Stimulated activated CD8-positive, alpha-beta memory T cell treated with anti-CD3 and anti-CD28 coated beads, Interleukin-4, amount 100 ng/mL, for 48 hours (primary cell): ENCODE measurements at regions not wholly inside any gene's neighbourhood (a gene's known extent, or its start where the extent isn't known, plus 50 kb on each side); places are given as distances from the start of the nearest gene placed in this dataset.
"Not testable (repeated sequence)": the region's sequence is repeated elsewhere in the genome, so short reads cannot be mapped to it uniquely, and the experiment has no call there.

Source experiments
- DNase-seq: peaks from one replicate; pipeline ENCODE4 v3.0.0-alpha.2; 2020

GRCh38 chr10:9262770-9263169 is 1208.3 kb downstream of the GATA3 start:
- no peak for DNase-seq

DNA sequence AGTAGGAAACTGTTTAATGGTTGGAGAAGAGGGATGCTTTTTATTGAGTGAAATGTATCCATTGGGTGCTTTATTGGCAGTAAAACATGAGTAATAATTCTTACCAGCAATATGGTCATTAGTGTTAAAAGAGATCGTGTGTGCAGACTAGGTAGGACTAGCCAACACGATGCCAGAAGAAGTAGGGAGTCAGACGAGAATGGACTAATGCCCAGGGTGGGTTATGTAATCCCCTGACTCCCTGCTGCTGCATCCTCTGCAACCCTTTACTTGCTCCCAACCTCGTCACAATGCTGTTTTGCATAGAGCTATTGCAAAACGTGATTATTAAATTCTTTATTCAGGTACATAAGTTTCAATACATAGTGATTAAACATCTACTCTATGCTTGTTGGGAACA is 1213.7 kb downstream of the GATA3 start:
- no peak for DNase-seq

- not testable (repeated sequence) for DNase-seq
These were observed 1218.8 kb downstream of the GATA3 start for GRCh38 chr10:9273126-9273833.

DNA sequence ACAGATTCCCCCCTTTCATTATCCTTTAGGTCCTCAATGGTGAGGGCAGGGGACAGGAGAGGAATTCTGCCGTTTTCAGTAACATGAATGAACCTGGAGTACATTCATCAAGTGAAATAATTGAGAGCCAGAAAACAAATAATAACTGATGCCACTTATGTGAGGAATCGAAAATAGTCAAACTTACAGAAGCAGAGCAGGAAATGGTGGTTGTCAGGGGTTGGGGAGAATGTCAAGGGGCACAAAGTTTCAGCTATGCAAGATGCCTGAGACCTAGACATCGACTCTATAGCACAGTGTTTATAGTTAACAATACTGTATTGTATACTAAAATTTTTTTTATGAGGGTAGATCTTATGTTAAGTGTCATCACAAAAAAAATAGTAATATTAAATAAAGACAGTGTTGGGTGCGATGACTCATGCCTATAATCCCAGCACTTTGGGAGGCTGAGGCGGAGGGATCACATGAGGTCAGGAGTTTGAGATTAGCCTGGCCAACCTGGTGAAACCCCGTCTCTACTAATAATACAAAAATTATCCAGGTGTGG is 1219.8 kb downstream of the GATA3 start:
- DNase-seq = no peak

GRCh38 chr10:9275861-9276260 is 1221.4 kb downstream of the GATA3 start:
- no peak for DNase-seq

GRCh38 chr10:9285690-9286089 is 1231.2 kb downstream of the GATA3 start:
- DNase-seq = no peak

DNA sequence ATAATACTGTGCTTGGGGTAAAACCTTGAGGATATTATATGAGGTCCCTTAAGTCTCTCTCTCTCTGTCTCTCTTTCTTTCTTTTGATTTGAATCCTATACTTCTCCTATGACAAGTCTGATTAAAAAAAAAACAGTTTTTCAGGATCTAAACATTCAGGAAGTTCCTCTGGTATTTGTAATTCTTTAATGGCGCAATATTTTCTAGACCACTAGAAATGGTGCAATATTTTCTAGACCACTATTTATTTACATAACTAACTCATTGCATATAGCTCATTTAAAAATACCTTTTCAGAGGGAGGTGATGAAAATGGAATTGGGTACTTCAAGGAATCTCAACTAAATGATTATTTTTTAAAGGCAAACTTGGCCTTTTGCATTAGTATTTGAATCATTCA is 1235.3 kb downstream of the GATA3 start:
- no peak for DNase-seq

- DNase-seq = no peak
These were observed 1236.6 kb downstream of the GATA3 start for GRCh38 chr10:9291081-9291480.

DNA sequence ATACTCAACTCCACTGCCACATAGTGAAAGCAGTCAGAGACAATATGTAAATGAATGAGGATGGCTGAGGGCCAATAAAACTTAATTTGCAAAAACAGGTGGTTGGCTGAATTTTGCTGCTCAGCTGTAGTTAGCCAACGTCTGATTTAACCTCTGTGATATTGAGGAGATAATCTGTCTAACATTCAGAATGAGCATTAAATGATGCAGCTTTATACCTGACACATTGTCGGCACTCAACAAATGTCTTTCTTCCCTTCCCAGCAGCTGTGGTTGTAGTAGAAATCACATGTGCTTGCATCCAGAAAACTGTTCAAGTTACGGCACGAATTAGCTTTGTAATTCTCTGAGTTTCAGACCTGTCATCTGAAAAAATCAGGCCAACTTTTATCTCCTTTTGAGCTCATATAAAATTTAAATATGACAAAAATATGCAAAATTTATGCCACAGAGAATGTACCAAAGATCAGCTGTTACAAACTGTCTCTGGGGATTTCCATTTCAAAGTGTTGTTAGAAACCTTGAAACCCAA is 1239.7 kb downstream of the GATA3 start:
- no peak for DNase-seq

DNA sequence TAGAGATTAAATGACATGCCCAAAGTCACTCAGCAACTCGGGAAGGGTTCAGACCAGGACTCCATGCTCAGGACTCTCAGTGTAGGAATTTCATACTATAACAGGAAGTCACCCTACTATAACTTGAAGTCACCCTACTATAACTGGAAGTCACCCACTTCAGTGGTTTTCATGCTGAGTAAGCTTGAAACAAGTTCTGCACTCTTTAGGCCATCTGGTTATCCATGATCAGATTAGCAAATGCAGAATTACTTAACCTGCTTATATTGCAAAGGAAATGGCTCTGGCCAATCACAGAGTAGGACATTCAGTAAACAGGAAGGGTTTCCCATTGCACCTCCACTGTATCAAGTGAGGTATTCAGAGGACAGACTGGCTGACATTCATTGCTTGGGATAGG is 1240.4 kb downstream of the GATA3 start:
- no peak for DNase-seq

DNA sequence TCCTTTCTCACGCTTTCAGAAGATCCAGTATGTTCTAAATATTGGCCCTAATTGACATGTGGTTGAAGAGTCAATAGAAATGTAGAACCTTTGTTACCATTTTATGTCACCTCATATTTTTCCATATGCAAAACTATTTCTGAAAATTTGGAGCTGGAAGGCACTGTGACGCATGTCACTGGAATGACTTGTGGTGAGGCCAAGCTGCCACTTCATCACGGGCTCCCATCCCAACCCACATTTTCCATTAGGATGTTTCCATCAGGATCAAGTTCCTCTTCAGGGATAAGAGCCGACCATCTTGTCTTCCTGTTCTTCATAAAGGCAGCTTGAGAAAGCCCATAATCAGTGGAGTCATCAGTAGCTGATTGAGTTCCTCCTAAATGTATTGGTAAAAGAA is 1241.7 kb downstream of the GATA3 start:
- DNase-seq = no peak

DNA sequence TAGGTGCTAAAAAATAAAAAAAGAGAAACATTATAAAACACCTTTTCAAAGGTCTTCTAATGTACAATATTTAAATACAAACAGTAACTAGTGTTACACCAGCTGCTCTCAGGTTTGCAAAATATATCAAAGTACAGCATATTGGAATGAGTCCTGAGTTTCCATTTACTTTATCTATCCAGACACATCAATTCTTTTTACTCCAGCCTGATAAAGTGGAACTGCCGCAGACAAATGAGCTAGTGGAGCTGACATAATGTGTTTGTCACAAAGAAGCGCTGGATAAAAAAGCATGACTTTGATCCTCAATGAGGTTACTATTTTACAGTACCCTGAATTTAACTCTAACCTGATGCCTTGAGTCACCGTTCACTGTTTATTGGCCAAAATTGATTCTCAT is 1243.1 kb downstream of the GATA3 start:
- DNase-seq = no peak

GRCh38 chr10:9299966-9300365 is 1245.5 kb downstream of the GATA3 start:
- DNase-seq = no peak

DNA sequence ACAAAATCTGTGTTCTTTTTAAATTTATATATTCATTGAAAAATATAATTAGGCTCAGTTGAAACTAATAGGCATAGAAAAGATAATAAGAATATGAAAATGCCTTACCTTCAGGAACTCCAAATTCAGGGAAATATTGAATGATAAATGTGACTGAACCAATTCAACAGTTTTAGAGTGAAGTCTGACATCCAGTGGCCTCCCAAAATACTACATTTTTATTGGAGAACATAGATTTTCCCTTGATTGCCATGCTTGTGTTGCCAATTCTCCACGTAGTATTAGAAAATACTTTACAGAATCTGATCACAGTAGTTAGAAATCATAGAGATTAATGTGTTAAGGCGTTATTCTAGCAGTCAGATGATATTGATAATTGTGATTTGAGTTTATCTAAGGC is 1246.7 kb downstream of the GATA3 start:
- no peak for DNase-seq

GRCh38 chr10:9301554-9301953 is 1247.1 kb downstream of the GATA3 start:
- no peak for DNase-seq

DNA sequence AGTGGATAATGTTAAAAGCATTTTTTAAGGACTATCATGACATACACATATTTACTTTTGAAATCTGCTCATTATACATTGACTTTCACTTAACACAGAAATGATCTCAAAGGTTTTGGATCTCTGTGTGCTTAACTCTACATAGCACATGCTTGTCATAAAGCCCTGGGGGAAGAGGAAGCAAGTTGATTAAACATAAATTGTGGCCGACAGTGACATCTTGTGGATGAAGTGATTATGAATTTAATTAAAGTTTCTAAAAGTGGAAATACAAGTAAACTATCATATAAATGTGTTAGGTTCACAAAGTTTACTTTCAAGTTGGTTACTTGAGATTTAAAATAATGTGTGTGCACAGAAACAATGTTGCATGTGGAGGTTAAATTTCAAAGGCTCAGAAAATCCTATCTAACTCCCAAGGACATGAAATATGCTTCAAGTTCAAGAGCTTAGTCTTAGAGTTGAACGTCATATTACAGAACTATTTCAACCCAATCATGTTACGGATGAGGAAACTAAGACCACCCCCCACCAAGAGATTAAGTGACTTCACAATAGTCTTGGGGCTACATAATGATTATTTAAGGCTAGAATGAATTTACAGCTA is 1247.8 kb downstream of the GATA3 start:
- no peak for DNase-seq

DNA sequence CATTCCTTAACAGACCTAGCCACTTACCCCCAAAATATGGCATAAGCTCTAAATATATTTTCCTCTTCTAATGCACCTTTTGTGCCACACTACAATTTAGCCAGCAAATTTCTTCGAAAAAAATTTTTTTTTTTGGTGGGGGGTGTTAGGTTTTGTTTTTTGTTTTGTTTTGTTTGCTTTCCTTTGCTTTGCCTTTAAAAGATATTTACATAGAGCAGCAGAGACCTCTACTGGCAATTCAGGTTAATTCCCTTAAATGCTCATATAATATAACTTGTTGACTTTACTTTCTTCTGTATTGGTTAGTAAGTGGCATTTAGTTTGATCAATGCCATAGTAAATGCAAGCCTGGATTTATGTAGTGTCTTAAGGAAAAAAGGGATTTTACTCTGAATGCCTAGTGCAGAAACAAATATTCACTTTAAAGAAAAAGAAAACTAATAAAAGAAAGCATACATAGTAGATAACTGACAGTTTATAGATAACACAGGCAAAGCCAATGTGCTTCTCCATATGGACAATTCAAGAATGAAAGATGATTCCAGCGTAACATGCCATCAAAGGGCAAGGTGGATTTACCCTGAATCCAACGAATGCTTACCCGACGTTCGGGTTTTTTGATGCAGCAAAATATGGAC is 1250.6 kb downstream of the GATA3 start:
- DNase-seq = no peak

DNA sequence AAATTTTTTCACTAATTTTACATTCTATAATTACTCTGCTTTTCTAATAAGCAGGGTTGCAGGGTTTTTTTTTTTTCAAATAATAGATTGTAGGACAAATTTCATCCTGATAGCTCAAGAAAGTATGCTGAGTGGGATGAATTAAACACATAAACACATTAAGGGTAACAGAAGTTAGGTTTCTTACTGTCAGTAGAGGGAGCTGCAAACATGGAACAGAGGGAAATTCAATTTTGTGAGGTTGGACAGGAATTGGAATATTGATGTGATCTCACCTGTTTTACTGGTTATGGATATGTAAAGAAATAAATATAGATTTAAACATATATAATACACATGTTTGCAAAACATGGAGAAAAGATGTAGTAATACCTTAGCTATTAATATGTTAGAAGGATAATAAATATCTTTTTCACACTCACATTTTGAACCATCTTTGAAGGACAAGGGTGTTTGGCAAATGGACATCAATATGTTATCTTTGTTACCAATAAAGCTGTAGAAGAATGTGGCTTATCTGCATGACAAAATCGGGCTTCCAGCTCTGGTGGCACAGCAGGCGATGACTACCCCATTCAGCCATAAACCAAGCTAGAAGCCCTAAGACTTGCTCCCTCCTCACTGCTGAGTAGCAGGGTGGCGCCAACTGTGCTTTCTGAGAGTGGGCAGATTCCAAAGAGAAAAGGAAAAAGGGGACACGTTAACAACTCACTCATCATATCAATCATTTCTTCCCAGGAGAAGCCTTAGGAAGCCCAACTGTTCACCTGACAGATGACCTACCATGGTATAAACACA is 1257.4 kb downstream of the GATA3 start:
- DNase-seq = no peak

DNA sequence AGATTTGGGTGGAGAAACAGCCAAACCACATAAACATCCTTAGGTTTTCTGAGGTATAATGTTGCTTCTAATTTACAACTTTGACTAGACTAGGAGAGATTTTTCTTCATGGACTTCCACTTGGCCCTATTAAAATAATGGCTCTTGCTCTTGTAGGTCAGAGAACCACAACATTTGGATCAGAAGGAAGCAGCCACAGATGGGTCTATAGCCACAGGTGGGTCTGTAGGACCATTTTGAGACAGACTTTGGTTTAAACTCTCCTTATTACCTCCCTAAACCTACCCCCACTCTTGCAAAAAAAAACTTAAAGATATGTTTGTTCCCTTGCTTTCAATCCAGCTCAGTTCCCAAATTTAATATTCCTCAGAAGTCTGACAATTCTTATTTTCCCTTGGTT is 1260.8 kb downstream of the GATA3 start:
- DNase-seq = no peak

DNA sequence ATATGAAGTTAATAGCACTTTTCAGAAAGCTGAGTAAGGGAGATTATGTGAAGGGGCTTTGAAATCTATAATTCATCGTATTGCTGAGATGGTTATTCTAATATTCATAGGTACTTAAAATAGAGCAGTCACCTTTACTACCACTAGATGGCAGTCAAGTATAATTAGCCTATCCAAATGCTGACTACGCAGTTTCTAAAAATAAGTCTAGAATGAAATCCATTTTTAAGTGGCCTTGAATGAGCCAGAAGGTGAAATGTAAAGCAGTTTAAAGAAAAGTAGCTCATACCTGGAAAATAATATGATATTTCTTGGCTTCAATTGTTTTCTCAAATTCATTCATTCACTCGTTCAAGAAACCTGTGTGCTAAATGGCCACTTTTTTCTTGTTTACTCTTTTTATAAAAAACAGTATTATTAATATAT is 1277.1 kb downstream of the GATA3 start:
- no peak for DNase-seq

GRCh38 chr10:9334270-9334669 is 1279.8 kb downstream of the GATA3 start:
- no peak for DNase-seq

DNA sequence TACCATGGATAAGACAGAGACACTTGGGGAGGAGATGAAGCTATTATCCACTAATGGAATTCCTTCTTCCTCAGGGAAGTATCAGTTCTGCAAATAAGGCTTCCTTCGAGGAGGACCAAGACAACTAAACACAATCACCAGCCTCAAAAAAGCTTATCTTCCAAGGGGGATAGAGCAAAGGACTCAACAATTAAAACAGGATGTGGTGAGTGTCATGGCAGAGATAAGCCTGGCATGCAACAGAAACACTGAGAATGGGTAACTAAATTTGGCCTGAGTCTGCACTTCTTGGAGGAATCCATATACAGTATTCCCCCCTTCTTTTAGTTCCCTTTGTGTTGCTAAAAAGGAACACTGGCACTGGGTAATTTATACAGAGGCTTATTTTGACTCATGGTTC is 1285.2 kb downstream of the GATA3 start:
- DNase-seq = no peak
